ENCODE measurements at regions not wholly inside any gene's neighbourhood (a gene's known extent, or its start where the extent isn't known, plus 50 kb on each side); places are given as distances from the start of the nearest gene placed in this dataset.

DNA sequence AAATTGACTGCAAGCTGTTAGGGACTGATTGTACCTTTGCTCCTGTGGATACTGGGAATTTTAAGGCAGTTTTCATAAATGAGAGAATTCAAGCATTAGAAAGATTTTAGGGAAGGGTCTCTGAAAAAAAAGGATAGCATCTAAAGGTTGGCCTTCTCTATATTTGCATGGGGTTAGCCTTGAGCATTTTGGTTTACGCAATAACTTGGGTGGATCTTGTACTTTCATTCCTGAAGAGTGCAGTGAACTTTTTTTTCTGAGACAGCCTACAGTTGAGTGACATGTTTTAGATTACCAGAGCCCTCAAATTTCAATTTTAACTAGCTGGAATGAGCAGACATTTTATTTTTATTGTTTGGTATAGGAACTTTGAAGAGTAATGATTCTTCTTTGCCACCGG, 91.6 kb upstream of the NR3C1 start:
- H3K4ac ChIP-seq (ENCODE audit: low read depth, low read length): no peak overlapping the region
- no peaks in the 10 kb centered on the region for H4K20me1 ChIP-seq (ENCODE audit: control insufficient read depth, insufficient read depth, insufficient read length)
- H3K27me3 Mint-ChIP-seq (ENCODE audit: low read depth): no peaks in the 10 kb centered on the region
- H3K4me1 ChIP-seq (ENCODE audit: insufficient read depth, low read length): no peaks in the 10 kb centered on the region
- H3K14ac ChIP-seq (ENCODE audit: insufficient read depth, low read length): no peak overlapping the region
- H4K8ac ChIP-seq (replicated peaks; ENCODE audit: insufficient read length, low read depth, low read length): no peak overlapping the region
- H2BK5ac ChIP-seq (ENCODE audit: insufficient read length, low read length): no peak overlapping the region
- no peak overlapping the region for H2AK5ac ChIP-seq (ENCODE audit: insufficient read length, low read length)
- H3K79me1 ChIP-seq (ENCODE audit: insufficient read depth, low read depth, low read length, poor library complexity, severe bottlenecking): no peaks in the 10 kb centered on the region
- H4K91ac ChIP-seq (ENCODE audit: insufficient read length, low read depth, low read length): no peak overlapping the region
- no peak overlapping the region for H2AFZ ChIP-seq (ENCODE audit: low read length)
- no peak overlapping the region for H3K18ac ChIP-seq (ENCODE audit: insufficient read length, low read depth, low read length)
- no CpG with 5 or more reads among the region's 2 CpGs for WGBS (ENCODE audit: extremely low coverage, insufficient read length, low lambda C conversion rate)
- H2BK12ac ChIP-seq (ENCODE audit: insufficient read length, low read depth, low read length): no peak overlapping the region
- H2BK15ac ChIP-seq (ENCODE audit: low read depth, low read length): no peak overlapping the region
- no peak overlapping the region for H3K56ac ChIP-seq (ENCODE audit: insufficient read length, low read depth, low read length)
- no peak overlapping the region for H3K27ac Mint-ChIP-seq
- H3K27ac ChIP-seq (ENCODE audit: insufficient read length, low read depth, low read length): no peak overlapping the region
- no peak overlapping the region for H2BK20ac ChIP-seq (ENCODE audit: low read depth, low read length, poor library complexity, severe bottlenecking)
- H3K79me2 ChIP-seq (ENCODE audit: insufficient read depth, low read length): no peaks in the 10 kb centered on the region
- no peak overlapping the region for H3K9ac ChIP-seq (ENCODE audit: extremely low read depth, insufficient read length, low read length)
- no peaks in the 10 kb centered on the region for H3K27me3 ChIP-seq (ENCODE audit: insufficient read depth, low read length)
- no peak overlapping the region for H2BK120ac ChIP-seq (ENCODE audit: low read depth, low read length, poor library complexity, severe bottlenecking)
- H3K9me3 ChIP-seq (ENCODE audit: control insufficient read depth, low read depth, low read length): no peaks in the 10 kb centered on the region
- no peak overlapping the region for H3K4me2 ChIP-seq (ENCODE audit: insufficient read depth, insufficient read length, low read length)
- no peak for TF ChIP-seq CTCF (conservative IDR thresholded peaks at IDR 0.05)
- H3K23ac ChIP-seq (ENCODE audit: insufficient read length, low read depth, low read length): no peak overlapping the region
- H3K36me3 Mint-ChIP-seq (ENCODE audit: insufficient read depth in 1 of 3, low read depth in 3 of 3): no peaks in the 10 kb centered on the region; a peak in 1 of 7 replicates
- no peak overlapping the region for H3K4me3 Mint-ChIP-seq
- DNase-seq: no peak
- H3T11ph ChIP-seq (ENCODE audit: low read length): no peak overlapping the region
- no peaks in the 10 kb centered on the region for H3K4me1 Mint-ChIP-seq
- no peaks in the 10 kb centered on the region for H3K9me3 Mint-ChIP-seq
- H3K23me2 ChIP-seq (ENCODE audit: insufficient read length, low read depth, low read length, poor library complexity, severe bottlenecking): no peaks in the 10 kb centered on the region
- no peak overlapping the region for H4K5ac ChIP-seq (ENCODE audit: insufficient read length, low read depth, low read length)

All from H9 (cell line).